GM18873 (cell line): ENCODE measurements at regions not wholly inside any gene's neighbourhood (a gene's known extent, or its start where the extent isn't known, plus 50 kb on each side); places are given as distances from the start of the nearest gene placed in this dataset.
"Not testable (repeated sequence)": the region's sequence is repeated elsewhere in the genome, so short reads cannot be mapped to it uniquely, and the experiment has no call there.

ENCODE experiments used
- ATAC-seq: cut with Tn5 transposase; IDR thresholded peaks from one replicate; pipeline ENCODE4 v1.9.1; 2021; ENCODE audit warnings: mild to moderate bottlenecking, moderate library complexity, moderate number of reproducible peaks; ENCODE audit not compliant: unreplicated experiment, low FRiP score

DNA sequence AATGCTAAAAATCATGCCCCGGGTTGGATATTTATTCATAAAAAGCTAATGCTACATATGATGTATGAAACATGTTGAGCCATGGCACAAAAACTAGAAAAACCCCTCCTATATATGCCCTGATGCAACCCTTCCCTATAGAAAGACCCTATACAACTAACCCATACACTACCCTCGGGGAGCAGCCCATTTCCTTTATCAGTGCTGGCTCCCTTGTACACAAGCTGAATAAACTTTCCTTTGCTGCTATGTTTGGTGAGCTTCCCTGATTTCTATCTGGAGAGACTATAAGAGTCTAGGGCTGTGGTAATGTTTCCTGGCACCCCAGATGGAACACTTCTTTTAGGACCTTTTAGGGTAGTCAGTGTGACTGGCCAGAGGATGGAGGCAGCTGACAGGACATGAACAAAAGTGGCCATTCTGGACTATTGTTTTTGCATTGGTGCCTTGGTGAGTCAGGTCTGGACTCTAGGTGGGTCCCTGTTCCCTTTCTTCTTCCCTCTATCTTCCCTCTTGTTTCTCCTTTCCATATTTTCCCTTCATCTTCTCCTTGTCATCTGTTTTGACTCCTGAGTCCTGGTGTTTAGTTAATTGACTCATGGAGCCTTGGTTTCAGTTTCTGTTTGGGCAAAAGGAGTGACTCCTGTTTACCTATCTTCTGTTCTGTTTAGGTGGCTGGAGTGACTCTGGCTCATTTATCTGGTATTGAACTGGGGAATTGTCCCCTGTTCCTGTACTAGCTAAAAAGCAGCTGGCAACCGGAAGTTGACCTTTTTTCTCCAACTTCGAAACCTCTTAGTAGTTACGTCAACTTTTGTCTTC, 1321.8 kb upstream of the PCDH9 start:
- no peak for ATAC-seq

GRCh38 chr13:68550330-68550729, 1320.2 kb upstream of the PCDH9 start:
- no peak for ATAC-seq

DNA sequence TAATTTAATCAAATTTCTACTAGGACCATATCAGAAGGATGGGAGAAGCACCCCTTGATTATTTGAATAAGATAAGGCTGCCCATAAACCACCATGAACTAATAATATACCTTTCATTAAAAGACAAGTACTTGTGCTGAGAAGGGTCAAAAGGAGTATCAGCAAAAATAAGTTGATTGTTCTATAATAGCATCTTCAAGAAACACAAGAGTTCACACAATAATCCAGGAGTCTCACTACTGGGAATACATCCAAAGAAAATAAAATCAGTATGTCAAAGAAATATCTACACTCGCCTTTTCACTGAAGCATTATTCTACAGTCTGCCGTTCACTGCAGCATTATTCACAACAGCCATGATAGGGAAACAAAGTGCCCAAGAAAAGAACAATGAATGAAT, 1310.1 kb upstream of the PCDH9 start:
- no peak for ATAC-seq

DNA sequence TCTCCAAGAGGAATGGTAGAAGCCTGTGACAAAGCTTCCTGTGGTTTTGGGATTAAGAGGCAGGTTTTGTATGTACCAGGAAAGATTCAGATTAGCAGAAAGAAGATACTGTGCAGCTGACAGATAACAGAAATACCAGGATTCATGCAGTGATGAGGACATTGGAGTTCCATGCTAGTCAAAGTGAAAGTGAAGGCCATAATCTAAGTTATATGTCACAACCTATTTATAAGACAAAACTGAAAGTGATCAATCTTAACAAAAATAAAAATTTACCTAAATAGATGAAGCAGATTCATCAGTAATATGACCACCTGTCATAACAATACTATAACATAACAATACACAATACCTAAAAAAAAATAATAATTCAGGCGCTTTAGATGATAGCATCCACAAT, 1305.2 kb upstream of the PCDH9 start:
- ATAC-seq, result no peak

DNA sequence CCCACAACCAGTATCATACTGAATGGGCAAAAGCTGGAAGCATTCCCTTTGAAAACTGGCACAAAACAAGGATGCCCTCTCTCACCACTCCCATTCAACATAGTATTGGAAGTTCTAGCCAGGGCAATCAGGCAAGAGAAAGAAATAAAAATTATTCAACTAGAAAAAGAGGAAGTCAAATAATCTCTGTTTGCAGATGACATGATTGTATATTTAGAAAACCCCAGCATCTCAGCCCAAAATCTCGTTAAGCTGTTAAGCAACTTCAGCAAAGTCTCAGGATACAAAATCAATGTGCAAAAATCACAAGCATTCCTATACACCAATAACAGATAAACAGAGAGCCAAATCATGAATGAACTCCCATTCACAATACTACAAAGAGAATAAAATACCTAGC, 1297.0 kb upstream of the PCDH9 start:
- not testable (repeated sequence) for ATAC-seq

- no peak for ATAC-seq
Measured at GRCh38 chr13:68523838-68524424, 1293.8 kb upstream of the PCDH9 start.

- ATAC-seq, result no peak
Measured at GRCh38 chr13:68522184-68522583, 1292.0 kb upstream of the PCDH9 start.

DNA sequence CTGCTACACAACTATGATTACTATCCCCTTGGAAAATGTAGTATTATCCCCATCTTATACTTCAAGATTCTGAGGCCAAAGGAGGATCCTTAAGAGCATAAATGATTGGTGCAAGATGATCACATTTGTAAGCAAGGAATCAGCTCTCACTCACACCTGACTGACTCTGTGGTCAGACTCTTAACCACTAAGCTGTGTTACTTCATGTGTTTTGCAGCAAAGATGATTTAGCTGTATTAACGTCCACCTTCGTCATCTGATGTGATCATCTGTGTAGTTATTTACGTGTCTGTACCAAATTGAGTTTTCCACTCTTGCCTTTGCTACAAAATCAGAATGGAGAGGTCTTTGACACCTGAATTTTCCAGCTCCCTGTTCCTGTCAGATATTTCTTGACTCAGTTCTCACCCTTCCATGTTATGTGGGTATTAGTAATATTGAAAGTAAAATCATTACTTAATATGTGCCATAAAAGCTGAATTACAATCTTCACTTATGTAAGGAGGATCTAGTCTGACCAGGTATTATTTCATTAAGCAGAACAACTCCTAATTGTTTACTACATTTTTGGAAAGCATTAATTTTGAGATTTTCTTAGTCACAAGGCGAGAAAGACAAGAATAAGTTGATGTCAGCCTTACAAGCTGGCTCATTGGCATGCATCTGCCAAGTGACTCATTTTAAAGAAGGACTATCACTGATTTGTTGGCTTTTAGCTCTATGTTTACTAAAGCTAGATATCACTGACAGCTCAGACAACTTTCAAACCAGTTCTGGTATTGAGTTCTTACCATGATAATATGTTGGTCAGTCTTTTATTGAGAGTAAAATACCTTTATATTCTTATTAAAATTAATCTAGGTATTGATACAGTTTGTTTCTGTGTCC, 1279.8 kb upstream of the PCDH9 start:
- no peak for ATAC-seq

- no peak for ATAC-seq
Measured at GRCh38 chr13:68506888-68507551, 1276.9 kb upstream of the PCDH9 start.

DNA sequence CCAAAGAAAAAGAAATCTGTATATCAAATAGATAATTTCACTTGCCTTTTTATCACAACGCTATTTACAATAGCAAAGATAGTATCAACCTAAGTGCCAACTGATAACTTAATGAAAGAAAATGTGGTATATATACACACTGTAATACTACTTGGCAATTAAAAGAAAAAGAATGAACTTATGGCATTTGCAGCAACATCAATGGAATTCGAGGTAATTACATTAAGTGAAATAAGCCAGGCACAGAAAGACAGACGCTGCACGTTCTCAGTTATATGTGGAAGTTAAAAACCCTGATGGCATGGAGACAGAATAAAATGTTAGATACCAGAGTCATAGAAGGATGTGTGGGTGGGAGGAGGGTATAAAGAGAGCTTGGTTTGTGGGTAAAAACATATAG, 1260.5 kb upstream of the PCDH9 start:
- no peak for ATAC-seq

GRCh38 chr13:68481130-68481529, 1251.0 kb upstream of the PCDH9 start:
- no peak for ATAC-seq

GRCh38 chr13:68473834-68474326, 1243.7 kb upstream of the PCDH9 start:
- ATAC-seq, result no peak

GRCh38 chr13:68467160-68467559, 1237.0 kb upstream of the PCDH9 start:
- ATAC-seq, result no peak

DNA sequence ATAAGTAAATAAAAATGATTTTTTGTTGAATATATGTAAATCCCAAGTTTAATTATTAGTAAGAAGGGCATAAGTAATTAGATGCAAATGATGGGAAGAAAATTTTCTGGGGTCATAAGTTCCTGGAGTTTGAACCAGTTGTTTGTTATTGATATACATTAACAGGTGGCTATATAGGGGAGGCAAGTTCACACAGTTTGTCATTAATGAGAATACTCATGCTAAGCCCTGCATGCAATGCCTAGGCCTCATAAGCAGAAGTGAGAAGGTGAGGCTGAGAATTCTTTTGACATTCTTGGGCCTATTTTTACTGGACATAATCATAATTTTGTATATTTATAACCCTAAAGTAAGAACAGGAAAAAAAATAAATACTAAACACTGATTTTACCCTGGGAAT, 1210.7 kb upstream of the PCDH9 start:
- no peak for ATAC-seq

GRCh38 chr13:68439817-68440216, 1209.7 kb upstream of the PCDH9 start:
- no peak for ATAC-seq

DNA sequence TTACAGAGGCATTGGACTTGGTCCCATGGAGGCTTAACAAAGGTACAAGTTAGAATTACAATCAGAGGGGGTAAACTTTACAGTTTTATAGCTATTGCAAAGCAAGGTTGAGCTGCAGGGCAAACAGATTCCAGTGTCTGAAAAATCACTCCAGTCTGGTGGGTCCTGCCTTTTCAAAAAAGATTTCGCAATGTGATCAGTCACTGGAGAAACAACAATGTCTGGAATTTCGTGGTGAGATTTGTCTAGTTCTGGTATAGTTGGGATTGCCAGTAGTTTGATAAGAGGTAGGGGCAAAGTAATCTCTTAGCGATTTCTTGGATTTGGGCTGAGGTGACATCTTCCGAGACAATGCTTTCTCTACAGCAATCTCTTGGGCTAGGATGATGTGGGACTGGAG, 1198.2 kb upstream of the PCDH9 start:
- ATAC-seq, result no peak

- no peak for ATAC-seq
Measured at GRCh38 chr13:68417801-68418200, 1187.7 kb upstream of the PCDH9 start.

DNA sequence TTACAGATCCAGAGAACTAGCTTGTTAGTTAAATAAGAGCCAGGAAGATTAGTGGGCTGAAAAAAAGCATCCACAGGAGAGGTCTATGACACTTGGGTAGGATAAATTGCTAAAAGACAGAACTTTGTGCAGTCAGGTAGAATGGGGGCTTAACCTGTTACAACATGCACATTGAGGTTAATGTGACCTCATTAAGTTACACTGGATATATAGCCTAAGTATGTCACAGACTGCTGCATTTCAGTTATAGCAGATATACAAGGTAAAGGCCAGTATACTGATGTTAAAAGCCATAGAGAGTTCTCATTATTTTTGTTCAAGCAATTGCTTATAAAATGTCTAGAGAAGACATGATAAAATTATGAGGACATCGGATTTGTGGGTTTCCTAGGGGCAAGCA, 1179.9 kb upstream of the PCDH9 start:
- ATAC-seq, result no peak

- no peak for ATAC-seq
Measured at GRCh38 chr13:68390987-68391386, 1160.9 kb upstream of the PCDH9 start.

- ATAC-seq, result no peak
Measured at GRCh38 chr13:68386808-68387207, 1156.7 kb upstream of the PCDH9 start.
